ENCODE measurements at regions not wholly inside any gene's neighbourhood (a gene's known extent, or its start where the extent isn't known, plus 50 kb on each side); places are given as distances from the start of the nearest gene placed in this dataset.

DNA sequence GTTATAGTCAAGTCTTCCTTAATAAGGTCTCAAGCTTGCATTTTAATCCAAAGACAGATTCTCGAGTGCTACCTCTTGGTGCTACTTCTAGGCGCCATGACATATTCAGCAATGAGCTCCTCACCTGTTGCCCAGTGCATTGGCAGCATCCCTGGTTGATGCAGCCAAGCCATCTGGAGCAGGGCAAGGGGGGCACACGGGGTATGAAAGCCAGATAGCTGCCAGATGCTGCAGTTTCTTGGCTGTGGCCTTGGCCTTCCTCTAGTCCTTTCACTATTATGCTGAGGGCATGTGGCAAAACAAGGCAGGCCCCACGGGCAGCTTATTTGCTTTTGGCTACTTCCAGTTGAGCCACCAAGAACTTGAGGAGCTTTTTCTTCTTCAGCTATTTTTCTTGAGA is 168.6 kb upstream of the PGRMC2 start:
- no peak overlapping the region for H3K4me3 ChIP-seq (ENCODE audit: insufficient read length, low read depth)
- TF ChIP-seq SUZ12 (IDR thresholded peaks at IDR 0.05; ENCODE audit: extremely low read depth, insufficient read depth, insufficient read length) (no peak), YY1 (IDR thresholded peaks at IDR 0.05; ENCODE audit: insufficient read depth, insufficient read length) (no peak), ZNF274 (IDR thresholded peaks at IDR 0.05; ENCODE audit: low read depth, low read length) (no peak)
- H3K9me3 ChIP-seq (ENCODE audit: insufficient read depth, low read length): no peaks in the 10 kb centered on the region
- no peak for DNase-seq (ENCODE audit: low read depth, low spot score)
- no peaks in the 10 kb centered on the region for H3K27me3 ChIP-seq (ENCODE audit: insufficient read depth, insufficient read length)
- no peaks in the 10 kb centered on the region for H3K4me1 ChIP-seq (ENCODE audit: insufficient read depth, insufficient read length)
- no peak overlapping the region for H3K9ac ChIP-seq (ENCODE audit: insufficient read length, low read depth)
- H3K36me3 ChIP-seq (ENCODE audit: insufficient read depth, insufficient read length, low read length): no peaks in the 10 kb centered on the region

DNA sequence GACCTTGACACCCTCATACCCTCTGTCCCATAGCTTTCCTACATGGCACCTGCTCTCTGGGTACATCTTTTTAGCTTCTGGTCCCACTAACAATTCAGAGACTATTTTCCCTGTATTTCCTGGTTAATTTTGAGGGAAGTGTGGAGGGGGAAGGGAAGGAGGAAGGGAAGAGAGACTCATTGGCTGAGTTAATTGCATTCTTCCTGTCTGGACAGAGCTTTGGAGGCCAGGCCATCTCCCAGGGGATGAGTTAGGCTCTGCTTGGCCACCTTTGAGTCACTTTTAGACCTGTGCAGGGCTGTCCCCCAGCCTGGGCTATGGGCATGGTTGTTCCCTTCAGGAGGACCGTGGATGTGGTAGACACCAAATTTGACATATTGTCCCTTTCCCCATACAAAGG is 167.9 kb upstream of the PGRMC2 start:
- no peaks in the 10 kb centered on the region for H3K4me1 ChIP-seq (ENCODE audit: insufficient read depth, insufficient read length)
- H3K9ac ChIP-seq (ENCODE audit: insufficient read length, low read depth): no peak overlapping the region
- H3K9me3 ChIP-seq (ENCODE audit: insufficient read depth, low read length): no peaks in the 10 kb centered on the region
- no peaks in the 10 kb centered on the region for H3K36me3 ChIP-seq (ENCODE audit: insufficient read depth, insufficient read length, low read length)
- no peak for TF ChIP-seq ZNF274 (IDR thresholded peaks at IDR 0.05; ENCODE audit: low read depth, low read length)
- no peak for TF ChIP-seq SUZ12 (IDR thresholded peaks at IDR 0.05; ENCODE audit: extremely low read depth, insufficient read depth, insufficient read length)
- no peak for TF ChIP-seq YY1 (IDR thresholded peaks at IDR 0.05; ENCODE audit: insufficient read depth, insufficient read length)
- H3K4me3 ChIP-seq (ENCODE audit: insufficient read length, low read depth): no peak overlapping the region
- no peaks in the 10 kb centered on the region for H3K27me3 ChIP-seq (ENCODE audit: insufficient read depth, insufficient read length)
- no peak for DNase-seq (ENCODE audit: low read depth, low spot score)

DNA sequence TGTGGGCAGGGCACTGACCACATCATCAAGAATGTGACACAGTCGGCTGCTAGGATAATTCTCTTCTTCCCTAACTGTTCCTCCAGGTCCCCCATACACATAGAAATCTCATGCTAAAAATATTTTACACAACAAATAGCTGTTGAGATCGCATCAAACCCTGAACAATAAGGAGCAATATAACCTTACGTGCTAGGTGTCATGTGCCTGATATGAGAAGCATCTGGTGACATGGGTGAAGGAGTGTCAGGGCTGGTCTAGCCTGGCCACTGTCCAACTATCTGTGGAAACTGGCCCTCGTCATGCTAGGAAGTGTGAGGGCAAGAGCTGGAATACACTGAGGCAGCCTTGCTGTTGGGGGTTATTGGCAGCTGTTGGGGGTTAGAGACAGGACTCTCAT is 167.3 kb upstream of the PGRMC2 start:
- DNase-seq (ENCODE audit: low read depth, low spot score): no peak
- H3K4me3 ChIP-seq (ENCODE audit: insufficient read length, low read depth): no peak overlapping the region

DNA sequence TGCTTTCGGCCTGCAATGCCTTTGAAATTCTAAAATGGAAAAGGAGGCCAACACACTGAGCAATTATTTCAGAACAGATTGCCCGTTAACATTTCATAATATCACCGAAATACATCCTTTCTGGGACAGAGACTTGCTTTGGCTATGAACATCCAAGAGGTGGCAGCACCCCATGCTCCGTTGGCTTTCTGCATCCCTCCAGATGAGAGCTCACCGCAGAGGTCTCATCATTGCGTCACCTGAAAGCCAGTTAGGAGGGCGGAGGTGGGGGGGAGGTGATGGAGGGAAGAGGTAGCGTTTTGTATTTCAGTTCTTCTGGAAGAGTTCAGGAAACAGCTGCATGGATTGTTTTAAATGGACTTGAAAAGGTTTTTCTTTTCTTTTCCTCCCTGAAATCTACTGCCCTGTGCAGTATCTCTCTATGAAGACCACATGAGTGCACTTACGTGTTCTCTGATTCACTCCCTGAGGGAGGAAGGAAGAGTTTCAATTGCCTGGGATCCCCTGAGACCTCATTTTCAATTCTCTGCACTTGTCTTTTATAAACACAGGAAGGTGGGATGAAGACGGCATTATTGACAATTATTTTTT is 166.8 kb upstream of the PGRMC2 start:
- Histone ChIP-seq H3K36me3 (ENCODE audit: insufficient read depth, insufficient read length, low read length) (no peaks in the 10 kb centered on the region), H3K27me3 (ENCODE audit: insufficient read depth, insufficient read length) (no peaks in the 10 kb centered on the region), H3K4me3 (ENCODE audit: insufficient read length, low read depth) (no peak overlapping the region), H3K9ac (ENCODE audit: insufficient read length, low read depth) (no peak overlapping the region), H3K4me1 (ENCODE audit: insufficient read depth, insufficient read length) (no peaks in the 10 kb centered on the region), H3K9me3 (ENCODE audit: insufficient read depth, low read length) (no peaks in the 10 kb centered on the region)
- DNase-seq (ENCODE audit: low read depth, low spot score): peak; percentile 67
- no peak for TF ChIP-seq ZNF274 (IDR thresholded peaks at IDR 0.05; ENCODE audit: low read depth, low read length)
- TF ChIP-seq SUZ12 (IDR thresholded peaks at IDR 0.05; ENCODE audit: extremely low read depth, insufficient read depth, insufficient read length): no peak
- TF ChIP-seq YY1 (IDR thresholded peaks at IDR 0.05; ENCODE audit: insufficient read depth, insufficient read length): no peak

More for the DNA sequence above, 167.3 kb upstream of the PGRMC2 start:
- no peak for TF ChIP-seq ZNF274 (IDR thresholded peaks at IDR 0.05; ENCODE audit: low read depth, low read length)
- TF ChIP-seq SUZ12 (IDR thresholded peaks at IDR 0.05; ENCODE audit: extremely low read depth, insufficient read depth, insufficient read length): no peak
- no peak for TF ChIP-seq YY1 (IDR thresholded peaks at IDR 0.05; ENCODE audit: insufficient read depth, insufficient read length)
- Histone ChIP-seq H3K36me3 (ENCODE audit: insufficient read depth, insufficient read length, low read length) (no peaks in the 10 kb centered on the region), H3K27me3 (ENCODE audit: insufficient read depth, insufficient read length) (no peaks in the 10 kb centered on the region), H3K4me1 (ENCODE audit: insufficient read depth, insufficient read length) (no peaks in the 10 kb centered on the region), H3K9me3 (ENCODE audit: insufficient read depth, low read length) (no peaks in the 10 kb centered on the region), H3K9ac (ENCODE audit: insufficient read length, low read depth) (no peak overlapping the region)

DNA sequence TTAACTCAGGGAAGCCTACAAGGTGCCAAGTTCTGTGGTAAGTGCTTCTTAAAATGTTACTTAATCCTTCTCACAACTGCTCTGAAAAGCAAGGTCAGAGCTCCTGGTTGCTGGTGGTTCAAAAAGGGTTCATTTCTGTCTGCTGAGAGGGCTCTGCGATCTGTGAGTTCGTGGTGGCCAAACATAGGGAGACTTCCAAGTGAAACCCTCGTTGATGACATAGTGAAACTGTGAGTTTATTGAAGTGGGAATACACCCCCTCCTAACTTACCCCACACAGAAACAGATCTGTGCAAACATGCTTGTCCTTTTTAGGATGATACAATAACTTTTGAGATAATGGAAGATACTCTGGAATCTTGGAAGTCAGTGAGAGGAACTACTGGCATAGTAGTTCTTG is 164.8 kb upstream of the PGRMC2 start:
- Histone ChIP-seq H3K36me3 (ENCODE audit: insufficient read depth, insufficient read length, low read length) (no peaks in the 10 kb centered on the region), H3K9ac (ENCODE audit: insufficient read length, low read depth) (no peak overlapping the region), H3K4me3 (ENCODE audit: insufficient read length, low read depth) (no peak overlapping the region), H3K27me3 (ENCODE audit: insufficient read depth, insufficient read length) (no peaks in the 10 kb centered on the region), H3K9me3 (ENCODE audit: insufficient read depth, low read length) (no peaks in the 10 kb centered on the region; the same call in 1 of the 2 replicates), H3K4me1 (ENCODE audit: insufficient read depth, insufficient read length) (no peaks in the 10 kb centered on the region)
- no peak for DNase-seq (ENCODE audit: low read depth, low spot score)
- TF ChIP-seq YY1 (IDR thresholded peaks at IDR 0.05; ENCODE audit: insufficient read depth, insufficient read length) (no peak), ZNF274 (IDR thresholded peaks at IDR 0.05; ENCODE audit: low read depth, low read length) (no peak), SUZ12 (IDR thresholded peaks at IDR 0.05; ENCODE audit: extremely low read depth, insufficient read depth, insufficient read length) (no peak)

DNA sequence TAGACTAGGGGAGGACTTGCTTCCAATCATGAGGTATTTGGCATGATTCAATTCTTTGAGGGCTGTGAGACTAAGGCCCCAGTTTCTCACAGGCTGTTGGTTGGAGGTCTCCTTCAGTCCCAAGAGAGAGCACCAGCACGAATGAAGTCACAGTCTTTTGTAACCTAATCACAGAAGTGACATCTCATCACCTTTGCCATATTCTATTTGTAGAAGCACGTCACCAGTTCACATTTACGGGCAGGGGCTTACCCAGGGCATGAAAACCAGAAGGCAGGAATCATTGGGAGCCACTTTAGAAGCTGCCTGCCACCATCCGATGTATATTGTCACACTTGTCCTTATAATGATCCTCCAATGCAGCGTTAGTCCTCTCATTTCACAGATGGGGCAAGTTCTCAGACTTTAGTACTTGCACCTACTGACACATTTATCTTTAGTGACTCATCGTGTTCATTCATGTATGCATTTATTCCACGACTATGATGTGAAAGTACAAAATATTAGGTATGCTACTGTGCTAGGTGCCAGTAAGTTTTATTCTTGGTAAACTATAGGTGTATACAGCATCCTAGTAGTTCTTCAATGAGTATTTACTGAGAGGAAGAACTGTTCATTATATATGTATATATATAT is 163.8 kb upstream of the PGRMC2 start:
- Histone ChIP-seq H3K9ac (ENCODE audit: insufficient read length, low read depth) (no peak overlapping the region), H3K9me3 (ENCODE audit: insufficient read depth, low read length) (no peaks in the 10 kb centered on the region; the same call in 1 of the 2 replicates), H3K36me3 (ENCODE audit: insufficient read depth, insufficient read length, low read length) (no peaks in the 10 kb centered on the region), H3K27me3 (ENCODE audit: insufficient read depth, insufficient read length) (no peaks in the 10 kb centered on the region), H3K4me3 (ENCODE audit: insufficient read length, low read depth) (no peak overlapping the region), H3K4me1 (ENCODE audit: insufficient read depth, insufficient read length) (no peaks in the 10 kb centered on the region)
- no peak for TF ChIP-seq SUZ12 (IDR thresholded peaks at IDR 0.05; ENCODE audit: extremely low read depth, insufficient read depth, insufficient read length)
- no peak for TF ChIP-seq ZNF274 (IDR thresholded peaks at IDR 0.05; ENCODE audit: low read depth, low read length)
- no peak for TF ChIP-seq YY1 (IDR thresholded peaks at IDR 0.05; ENCODE audit: insufficient read depth, insufficient read length)
- DNase-seq (ENCODE audit: low read depth, low spot score): no peak

DNA sequence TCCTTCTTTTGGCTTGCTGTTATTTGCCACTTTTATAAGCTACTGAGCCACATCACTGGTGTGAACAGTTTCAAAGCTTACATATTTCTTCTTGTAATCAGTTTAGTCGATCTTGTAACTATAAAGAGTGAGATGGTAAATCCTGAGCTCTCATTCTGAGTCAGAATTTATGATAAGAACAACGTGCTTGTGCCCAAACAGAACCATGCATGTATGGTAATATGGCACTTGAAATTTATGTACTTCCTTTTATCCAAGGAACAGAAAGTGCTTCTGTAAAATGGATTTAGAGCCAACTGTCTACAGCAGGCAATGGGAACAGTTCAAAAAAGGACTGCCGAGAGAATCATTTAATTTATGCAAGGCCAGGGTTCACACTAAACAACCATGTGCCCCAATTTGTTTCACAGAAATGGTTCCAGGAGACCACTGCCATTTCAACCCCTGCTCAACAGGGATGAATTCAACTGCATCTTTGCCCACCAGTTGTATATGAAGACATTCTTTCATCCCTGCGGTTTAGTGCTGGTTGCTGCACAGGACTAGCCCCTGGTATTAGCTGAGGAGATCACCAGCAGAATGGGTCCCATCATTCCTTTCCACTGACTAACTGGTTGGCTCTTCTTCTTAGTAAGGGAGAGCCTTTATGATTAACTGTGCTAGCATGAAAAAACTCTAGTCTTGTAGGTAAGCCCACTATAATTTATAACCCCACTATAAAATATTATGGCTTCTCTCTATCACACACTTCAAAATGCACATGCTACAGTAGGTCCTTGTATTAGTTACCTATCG is 162.9 kb upstream of the PGRMC2 start:
- TF ChIP-seq SUZ12 (IDR thresholded peaks at IDR 0.05; ENCODE audit: extremely low read depth, insufficient read depth, insufficient read length): no peak
- TF ChIP-seq ZNF274 (IDR thresholded peaks at IDR 0.05; ENCODE audit: low read depth, low read length): no peak
- no peak for TF ChIP-seq YY1 (IDR thresholded peaks at IDR 0.05; ENCODE audit: insufficient read depth, insufficient read length)

More for the DNA sequence above, 162.9 kb upstream of the PGRMC2 start:
- no peak for DNase-seq (ENCODE audit: low read depth, low spot score)
- no peak overlapping the region for H3K9ac ChIP-seq (ENCODE audit: insufficient read length, low read depth)
- H3K36me3 ChIP-seq (ENCODE audit: insufficient read depth, insufficient read length, low read length): no peaks in the 10 kb centered on the region
- no peak overlapping the region for H3K4me3 ChIP-seq (ENCODE audit: insufficient read length, low read depth)
- no peaks in the 10 kb centered on the region for H3K4me1 ChIP-seq (ENCODE audit: insufficient read depth, insufficient read length)
- no peaks in the 10 kb centered on the region for H3K27me3 ChIP-seq (ENCODE audit: insufficient read depth, insufficient read length)
- peaks cover 3% of the 10 kb centered on the region; the same call in 1 of the 2 replicates for H3K9me3 ChIP-seq (ENCODE audit: insufficient read depth, low read length)

Data from NT2/D1 (cell line).